ENCODE measurements at regions not wholly inside any gene's neighbourhood (a gene's known extent, or its start where the extent isn't known, plus 50 kb on each side); places are given as distances from the start of the nearest gene placed in this dataset.

- no peak for TF ChIP-seq ELK3 (CRISPR knock-in tag; IDR thresholded peaks at IDR 0.05)
- no peak for TF ChIP-seq ZBTB11 (CRISPR knock-in tag; IDR thresholded peaks at IDR 0.05)
- no peak for TF ChIP-seq THRA (IDR thresholded peaks at IDR 0.05)
- no peak for TF ChIP-seq UBTF (IDR thresholded peaks at IDR 0.05; ENCODE audit: borderline replicate concordance in 1 of 2, low read depth in 2 of 2, low read length in 2 of 2)
Measured at GRCh38 chr2:83584672-83585071, 874.4 kb downstream of the SUCLG1 start (continued).
